HepG2 (cell line): ENCODE measurements at regions not wholly inside any gene's neighbourhood (a gene's known extent, or its start where the extent isn't known, plus 50 kb on each side); places are given as distances from the start of the nearest gene placed in this dataset.

Experiments used
- ATAC-seq: fragments of 200-7000 bp; cut with Tn5 transposase; 3 replicates; pipeline ENCODE4 v1.9.1; 2020; ENCODE audit warnings: mild to moderate bottlenecking, moderate library complexity
- BruUV-seq: library from RNA; stranded (reverse); fragments of 400-500 nt; replicated peaks from 2 replicates; lab custom pipeline; 2021; lab: Mats Ljungman, UMichigan
- CTCF ChIA-PET: fragments of 300-600 bp; formaldehyde crosslinking; extraction: SDS; loops from one replicate; lab custom pipeline; 2021; ENCODE audit warnings: low total read pairs, inconsistent platforms, low intra/inter-chr PET ratio; lab: Yijun Ruan, JAX
- POLR2A ChIA-PET: fragments of 350-600 bp; sonication (Branson Sonifier 250); formaldehyde crosslinking; loops from one replicate; lab custom pipeline; 2020; ENCODE audit warnings: antibody characterized with exemption, inconsistent platforms; lab: Yijun Ruan, JAX
- DNase-seq: peaks from one replicate; pipeline ENCODE4 v3.0.0-alpha.2; 2015; ENCODE audit warnings: low spot score
- FAIRE-seq: peaks from 3 replicates; lab custom pipeline; 2011; peaks lifted over from hg19 to GRCh38; lab: Jason Lieb, UNC
- H2AFZ ChIP-seq: one replicate; pipeline ENCODE4 v1.6.1; 2011; ENCODE audit warnings: low read length, inconsistent platforms
- H3K27ac ChIP-seq: fragments of 300-600 bp; 3 replicates; pipeline ENCODE4 v1.8.0; 2011; ENCODE audit warnings: mixed run types, mild to moderate bottlenecking, mixed read lengths, low read length, inconsistent platforms; ENCODE audit not compliant: insufficient read depth; ENCODE audit errors: extremely low read length
- H3K27me3 ChIP-seq, 2 experiments: fragments of 200-600 bp in 1 of 2; 2 replicates in 1 of 2; 3 replicates in 1 of 2; pipeline versions ENCODE4 v1.6.0 to v1.8.0; 2011; ENCODE audit warnings: low read length in 2 of 2, mild to moderate bottlenecking in 2 of 2, moderate library complexity in 2 of 2, inconsistent platforms in 1 of 2; ENCODE audit not compliant: insufficient read depth in 2 of 2, control insufficient read depth in 1 of 2
- H3K36me3 ChIP-seq, 2 experiments: fragments of 200-600 bp in 1 of 2; replicated peaks in 1 of 2; 2 replicates in 1 of 2; 3 replicates in 1 of 2; pipeline versions ENCODE4 v1.5.1 to v1.8.0; 2011; ENCODE audit warnings: low read length in 2 of 2, inconsistent platforms in 1 of 2; ENCODE audit not compliant: insufficient read depth in 2 of 2, control insufficient read depth in 1 of 2
- H3K4me1 ChIP-seq: 2 replicates; pipeline ENCODE4 v1.5.1; 2012; ENCODE audit warnings: low read length, inconsistent platforms; ENCODE audit not compliant: insufficient read depth
- H3K4me2 ChIP-seq: 2 replicates; pipeline ENCODE4 v1.6.0; 2011; ENCODE audit warnings: low read depth, low read length, inconsistent platforms
- H3K4me3 ChIP-seq, 3 experiments: fragments of 200-600 bp in 1 of 3; sonication (generic), shearing (Covaris generic) in 1 of 3; replicated peaks in 1 of 3; 2 replicates each; pipeline ENCODE4 v1.5.1; 2011 to 2016; ENCODE audit warnings: low read length in 3 of 3, inconsistent platforms in 2 of 3, low read depth in 2 of 3, mild to moderate bottlenecking in 2 of 3, control low read depth in 1 of 3, mixed read lengths in 1 of 3; ENCODE audit not compliant: insufficient read depth in 1 of 3
- H3K79me2 ChIP-seq: one replicate; pipeline ENCODE4 v1.6.1; 2011; ENCODE audit warnings: low read length, inconsistent platforms; ENCODE audit not compliant: insufficient read depth
- H3K9ac ChIP-seq: 2 replicates; pipeline ENCODE4 v1.6.0; 2011; ENCODE audit warnings: mild to moderate bottlenecking, low read depth, low read length, inconsistent platforms; ENCODE audit not compliant: insufficient read depth
- H3K9me3 ChIP-seq: 2 replicates; pipeline ENCODE4 v1.5.1; 2012; ENCODE audit warnings: mild to moderate bottlenecking, low read length
- H4K20me1 ChIP-seq: 2 replicates; pipeline ENCODE4 v1.6.0; 2011; ENCODE audit warnings: inconsistent platforms, mild to moderate bottlenecking, low read length, moderate library complexity; ENCODE audit not compliant: insufficient read depth
- ATF3 ChIP-seq: sonication (generic); formaldehyde crosslinking; IDR thresholded peaks from 2 replicates; pipeline ENCODE4 v1.4.0; 2020; ENCODE audit warnings: missing genetic modification reagents
- CHCHD3 ChIP-seq: sonication (generic); formaldehyde crosslinking; IDR thresholded peaks from 2 replicates; pipeline ENCODE4 v1.8.0; 2022; ENCODE audit warnings: mild to moderate bottlenecking, missing genetic modification reagents, moderate library complexity
- ELF3 ChIP-seq: IDR thresholded peaks from 2 replicates; pipeline ENCODE4 v1.6.1; 2016; ENCODE audit warnings: missing genetic modification reagents, missing compliant biosample characterization
- HNF1A ChIP-seq, 2 experiments: sonication (generic) in 1 of 2; formaldehyde crosslinking in 1 of 2; IDR thresholded peaks; 2 replicates each; pipeline versions ENCODE4 v1.4.0 to v1.6.1; 2016 to 2020; ENCODE audit warnings: borderline replicate concordance in 1 of 2, low read depth in 1 of 2, mild to moderate bottlenecking in 1 of 2, missing genetic modification reagents in 1 of 2
- MEIS1 ChIP-seq: sonication (generic); formaldehyde crosslinking; IDR thresholded peaks from 2 replicates; pipeline ENCODE4 v1.9.0; 2021; ENCODE audit warnings: mild to moderate bottlenecking, missing genetic modification reagents, moderate library complexity, borderline replicate concordance
- PBX2 ChIP-seq: IDR thresholded peaks from 2 replicates; pipeline ENCODE4 v1.6.1; 2016; ENCODE audit warnings: control low read depth
- PHF20 ChIP-seq: sonication (generic); formaldehyde crosslinking; IDR thresholded peaks from 2 replicates; pipeline ENCODE4 v1.5.0; 2020; ENCODE audit warnings: mild to moderate bottlenecking, missing genetic modification reagents
- PTBP1 ChIP-seq: fragments of 200-400 bp; formaldehyde crosslinking; IDR thresholded peaks from 2 replicates; pipeline ENCODE4 v1.6.1; 2018; ENCODE audit warnings: low read length, low read depth; ENCODE audit not compliant: poor library complexity, severe bottlenecking
- RBM22 ChIP-seq: fragments of 200-400 bp; formaldehyde crosslinking; optimal IDR thresholded peaks from 2 replicates; pipeline ENCODE3; 2017; ENCODE audit warnings: mild to moderate bottlenecking, low read length, moderate library complexity
- SRF ChIP-seq: IDR thresholded peaks from 2 replicates; pipeline ENCODE4 v1.6.1; 2011; ENCODE audit warnings: mild to moderate bottlenecking, low read depth, low read length, moderate library complexity
- SRSF1 ChIP-seq: fragments of 200-400 bp; formaldehyde crosslinking; optimal IDR thresholded peaks from 2 replicates; pipeline ENCODE3; 2017; ENCODE audit warnings: mild to moderate bottlenecking, low read depth, low read length, moderate library complexity
- TCF7L2 ChIP-seq: IDR thresholded peaks from 2 replicates; pipeline ENCODE4 v1.6.1; 2011; ENCODE audit warnings: mild to moderate bottlenecking, low read depth, low read length, moderate library complexity
- TIGD3 ChIP-seq: sonication (generic); formaldehyde crosslinking; IDR thresholded peaks from 2 replicates; pipeline ENCODE4 v1.5.1; 2020; ENCODE audit warnings: mild to moderate bottlenecking, missing genetic modification reagents, borderline replicate concordance
- TOPORS ChIP-seq: sonication (generic); formaldehyde crosslinking; IDR thresholded peaks from 2 replicates; pipeline ENCODE4 v1.8.0; 2023; ENCODE audit warnings: mild to moderate bottlenecking, missing genetic modification reagents
- ZNF576 ChIP-seq: sonication (generic); formaldehyde crosslinking; IDR thresholded peaks from 2 replicates; pipeline ENCODE4 v1.4.0; 2020; ENCODE audit warnings: mild to moderate bottlenecking, missing genetic modification reagents
- ZNF674 ChIP-seq: sonication (generic); formaldehyde crosslinking; IDR thresholded peaks from 2 replicates; pipeline ENCODE4 v1.5.0; 2020; ENCODE audit warnings: low read depth, mild to moderate bottlenecking, missing genetic modification reagents
- ZNF720 ChIP-seq: sonication (generic); formaldehyde crosslinking; IDR thresholded peaks from 2 replicates; pipeline ENCODE4 v1.4.0; 2020; ENCODE audit warnings: missing genetic modification reagents
- ZNF891 ChIP-seq: sonication (generic); formaldehyde crosslinking; IDR thresholded peaks from 2 replicates; pipeline ENCODE4 v1.5.0; 2020; ENCODE audit warnings: mild to moderate bottlenecking, missing genetic modification reagents
- WGBS: methylation state at CpG from one replicate; pipeline ENCODE4 v1.1.6; 2017; ENCODE audit warnings: low lambda C conversion rate; 5-methylcytosine and 5-hydroxymethylcytosine counted together
- in situ Hi-C: cut with HindIII; loops from 2 replicates; pipeline ENCODE4 v1.10.0; 2017; ENCODE audit warnings: low pct_unique_long_range_greater_than_20kb; ENCODE audit not compliant: extremely low pct_ligation_motif_present
- intact Hi-C: fragments of 100-400 bp; cut with micrococcal nuclease; formaldehyde crosslinking; loops from one replicate; pipeline ENCODE4 v1.10.0; 2022; ENCODE audit not compliant: unreplicated experiment

GRCh38 chr20:40293740-40294139 lies 395.3 kb downstream of the MAFB start:
- Histone ChIP-seq H3K4me2 (no peak overlapping the region), H4K20me1 (no peaks in the 10 kb centered on the region), H3K79me2 (no peaks in the 10 kb centered on the region), H2AFZ (no peak overlapping the region), H3K4me3 (no peak overlapping the region), H3K27ac (no peak overlapping the region), H3K4me1 (no peaks in the 10 kb centered on the region), H3K36me3 (no peaks in the 10 kb centered on the region), H3K27me3 (no peaks in the 10 kb centered on the region), H3K9me3 (no peaks in the 10 kb centered on the region), H3K9ac (no peak overlapping the region)
- FAIRE-seq (no peak), ATAC-seq (no peak), DNase-seq (no peak)
- intact Hi-C loops = no loop called here
- BruUV-seq = no TSS peak
- WGBS = 0% methylated on average over 1 of the region's 1 CpG
- in situ Hi-C loops = no loop called here
- ChIA-PET POLR2A (no interaction called here), CTCF (no interaction called here)
- TF ChIP-seq TCF7L2 (no peak), ZNF891 (CRISPR knock-in tag) (no peak), PHF20 (CRISPR knock-in tag) (no peak), HNF1A (IDR thresholded peaks at IDR 0.05; ENCODE audit: low read depth) (no peak), HNF1A (CRISPR knock-in tag; IDR thresholded peaks at IDR 0.05; ENCODE audit: borderline replicate concordance) (no peak), SRF (no peak), ZNF576 (CRISPR knock-in tag) (no peak), PTBP1 (no peak), ATF3 (CRISPR knock-in tag) (no peak), CHCHD3 (CRISPR knock-in tag) (no peak), ZNF674 (no peak), SRSF1 (no peak), ELF3 (CRISPR knock-in tag) (no peak), RBM22 (no peak), ZNF720 (no peak), TIGD3 (CRISPR knock-in tag) (no peak), MEIS1 (CRISPR knock-in tag) (no peak), PBX2 (CRISPR knock-in tag) (no peak), TOPORS (CRISPR knock-in tag) (no peak)
